ENCODE measurements at regions not wholly inside any gene's neighbourhood (a gene's known extent, or its start where the extent isn't known, plus 50 kb on each side); places are given as distances from the start of the nearest gene placed in this dataset.

- Mint-ChIP-seq H3K36me3 (ENCODE audit: low read depth) (no peaks in the 10 kb centered on the region), H3K4me1 (peaks cover 12% of the 10 kb centered on the region), H3K27ac (no peak overlapping the region), H3K4me3 (no peak overlapping the region), H3K27me3 (ENCODE audit: insufficient read depth) (peaks cover 3% of the 10 kb centered on the region), H3K9me3 (peaks cover 4% of the 10 kb centered on the region)
- Histone ChIP-seq H3K36me3 (ENCODE audit: control insufficient read depth, insufficient read depth, low read length) (no peaks in the 10 kb centered on the region), H3K9ac (ENCODE audit: extremely low read depth, low read length, poor library complexity, severe bottlenecking) (no peak overlapping the region), H3K27ac (ENCODE audit: low read depth, low read length) (no peak overlapping the region), H3K4me3 (ENCODE audit: low read length) (no peak overlapping the region), H3K9me3 (ENCODE audit: control insufficient read depth, low read length) (peaks cover 8% of the 10 kb centered on the region), H3K4me1 (ENCODE audit: control insufficient read depth, insufficient read depth, low read length) (peaks cover 4% of the 10 kb centered on the region), H3K27me3 (ENCODE audit: control insufficient read depth, insufficient read depth, low read length, poor library complexity, severe bottlenecking) (no peaks in the 10 kb centered on the region)
- WGBS, 2 experiments (ENCODE audit: insufficient coverage in 1 of 2, insufficient read length in 1 of 2): 94 to 98% methylated on average over 11 of the region's 11 CpGs
- TF ChIP-seq, protein P1, sequence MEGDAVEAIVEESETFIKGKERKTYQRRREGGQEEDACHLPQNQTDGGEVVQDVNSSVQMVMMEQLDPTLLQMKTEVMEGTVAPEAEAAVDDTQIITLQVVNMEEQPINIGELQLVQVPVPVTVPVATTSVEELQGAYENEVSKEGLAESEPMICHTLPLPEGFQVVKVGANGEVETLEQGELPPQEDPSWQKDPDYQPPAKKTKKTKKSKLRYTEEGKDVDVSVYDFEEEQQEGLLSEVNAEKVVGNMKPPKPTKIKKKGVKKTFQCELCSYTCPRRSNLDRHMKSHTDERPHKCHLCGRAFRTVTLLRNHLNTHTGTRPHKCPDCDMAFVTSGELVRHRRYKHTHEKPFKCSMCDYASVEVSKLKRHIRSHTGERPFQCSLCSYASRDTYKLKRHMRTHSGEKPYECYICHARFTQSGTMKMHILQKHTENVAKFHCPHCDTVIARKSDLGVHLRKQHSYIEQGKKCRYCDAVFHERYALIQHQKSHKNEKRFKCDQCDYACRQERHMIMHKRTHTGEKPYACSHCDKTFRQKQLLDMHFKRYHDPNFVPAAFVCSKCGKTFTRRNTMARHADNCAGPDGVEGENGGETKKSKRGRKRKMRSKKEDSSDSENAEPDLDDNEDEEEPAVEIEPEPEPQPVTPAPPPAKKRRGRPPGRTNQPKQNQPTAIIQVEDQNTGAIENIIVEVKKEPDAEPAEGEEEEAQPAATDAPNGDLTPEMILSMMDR (conservative IDR thresholded peaks at IDR 0.05): no peak
- DNase-seq: no peak
Measured at GRCh38 chr16:8127070-8127469, 463.2 kb downstream of the TMEM114 start.

GRCh38 chr16:8126313-8126712 lies 464.0 kb downstream of the TMEM114 start:
- peaks cover 3% of the 10 kb centered on the region for H3K27me3 Mint-ChIP-seq (ENCODE audit: insufficient read depth)
- no peak overlapping the region for H3K4me3 Mint-ChIP-seq
- no peak for DNase-seq
- H3K4me1 Mint-ChIP-seq: peaks cover 12% of the 10 kb centered on the region
- H3K27ac Mint-ChIP-seq: no peak overlapping the region
- Histone ChIP-seq H3K4me1 (ENCODE audit: control insufficient read depth, insufficient read depth, low read length) (peaks cover 4% of the 10 kb centered on the region), H3K9me3 (ENCODE audit: control insufficient read depth, low read length) (peaks cover 8% of the 10 kb centered on the region), H3K4me3 (ENCODE audit: low read length) (no peak overlapping the region), H3K27me3 (ENCODE audit: control insufficient read depth, insufficient read depth, low read length, poor library complexity, severe bottlenecking) (no peaks in the 10 kb centered on the region), H3K9ac (ENCODE audit: extremely low read depth, low read length, poor library complexity, severe bottlenecking) (no peak overlapping the region), H3K36me3 (ENCODE audit: control insufficient read depth, insufficient read depth, low read length) (no peaks in the 10 kb centered on the region), H3K27ac (ENCODE audit: low read depth, low read length) (no peak overlapping the region)
- TF ChIP-seq, protein P1 (conservative IDR thresholded peaks at IDR 0.05): no peak
- H3K9me3 Mint-ChIP-seq: peaks cover 4% of the 10 kb centered on the region
- WGBS, 2 experiments (ENCODE audit: insufficient coverage in 1 of 2, insufficient read length in 1 of 2): 96% methylated on average over 3 of the region's 3 CpGs
- H3K36me3 Mint-ChIP-seq (ENCODE audit: low read depth): no peaks in the 10 kb centered on the region

DNA sequence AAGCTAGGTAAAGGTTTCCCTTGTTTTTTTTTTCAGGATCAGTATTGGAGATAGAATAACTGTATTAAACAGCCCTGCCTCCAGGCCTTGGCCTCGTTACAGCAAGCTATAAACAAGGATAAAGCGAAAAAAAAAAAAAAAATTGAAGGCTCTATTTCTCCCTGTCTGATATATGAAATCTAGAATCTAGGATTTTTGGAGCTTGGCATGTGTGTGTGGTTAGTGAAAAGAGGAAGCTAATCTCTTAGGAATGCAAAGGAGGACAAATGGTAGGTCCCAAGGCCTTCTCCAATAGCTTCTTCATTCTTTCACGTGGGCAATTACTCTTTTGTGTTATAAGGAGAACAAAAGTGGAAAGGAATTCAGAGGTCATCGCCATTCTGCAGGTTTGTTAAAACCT lies 470.3 kb downstream of the TMEM114 start:
- Histone ChIP-seq H3K9ac (ENCODE audit: extremely low read depth, low read length, poor library complexity, severe bottlenecking) (no peak overlapping the region), H3K4me1 (ENCODE audit: control insufficient read depth, insufficient read depth, low read length) (no peaks in the 10 kb centered on the region), H3K36me3 (ENCODE audit: control insufficient read depth, insufficient read depth, low read length) (no peaks in the 10 kb centered on the region), H3K27ac (ENCODE audit: low read depth, low read length) (no peak overlapping the region), H3K4me3 (ENCODE audit: low read length) (no peak overlapping the region), H3K9me3 (ENCODE audit: control insufficient read depth, low read length) (no peaks in the 10 kb centered on the region), H3K27me3 (ENCODE audit: control insufficient read depth, insufficient read depth, low read length, poor library complexity, severe bottlenecking) (no peaks in the 10 kb centered on the region)
- no peaks in the 10 kb centered on the region for H3K27me3 Mint-ChIP-seq (ENCODE audit: insufficient read depth)
- H3K36me3 Mint-ChIP-seq (ENCODE audit: low read depth): no peaks in the 10 kb centered on the region
- TF ChIP-seq, protein P1 (conservative IDR thresholded peaks at IDR 0.05): no peak
- H3K9me3 Mint-ChIP-seq: peaks cover 11% of the 10 kb centered on the region
- no peaks in the 10 kb centered on the region for H3K4me1 Mint-ChIP-seq
- H3K27ac Mint-ChIP-seq: no peak overlapping the region
- DNase-seq: no peak
- no peak overlapping the region for H3K4me3 Mint-ChIP-seq
- WGBS, 2 experiments (ENCODE audit: insufficient coverage in 1 of 2, insufficient read length in 1 of 2): 80 to 86% methylated on average over 1 to 4 of the region's 4 CpGs

Data from endodermal cell (in vitro differentiated cells).